HEK293 (cell line): ENCODE measurements at regions not wholly inside any gene's neighbourhood (a gene's known extent, or its start where the extent isn't known, plus 50 kb on each side); places are given as distances from the start of the nearest gene placed in this dataset.

ENCODE experiments used
- CTCF ChIP-seq: fragments of 450-650 bp; formaldehyde crosslinking; IDR thresholded peaks from 2 replicates; pipeline ENCODE4 v1.5.1; 2016; ENCODE audit warnings: missing biosample characterization, missing genetic modification characterization
- KLF16 ChIP-seq: fragments of 450-650 bp; formaldehyde crosslinking; IDR thresholded peaks from 2 replicates; pipeline ENCODE4 v1.5.1; 2017; ENCODE audit warnings: missing biosample characterization, missing genetic modification characterization
- ZNF530 ChIP-seq: fragments of 450-650 bp; formaldehyde crosslinking; IDR thresholded peaks from 2 replicates; pipeline ENCODE4 v1.5.1; 2016; ENCODE audit warnings: low read depth, missing biosample characterization, missing genetic modification characterization
- ZNF629 ChIP-seq: fragments of 450-650 bp; formaldehyde crosslinking; IDR thresholded peaks from 2 replicates; pipeline ENCODE4 v1.5.1; 2017; ENCODE audit warnings: missing biosample characterization, missing genetic modification characterization
- ZNF677 ChIP-seq: fragments of 450-650 bp; IDR thresholded peaks from 2 replicates; pipeline ENCODE4 v1.5.0; 2018; ENCODE audit warnings: missing biosample characterization, mild to moderate bottlenecking, missing genetic modification characterization, moderate library complexity
- TF ChIP-seq, protein P1 (sequence below): fragments of 450-650 bp; formaldehyde crosslinking; IDR thresholded peaks from 2 replicates; pipeline ENCODE4 v1.5.1; 2016; ENCODE audit warnings: missing biosample characterization, missing genetic modification characterization

- TF ChIP-seq ZNF677 (tag by site-specific recombination) (no peak), KLF16 (tag by site-specific recombination) (no peak), CTCF (tag by site-specific recombination) (no peak), ZNF530 (tag by site-specific recombination) (no peak), ZNF629 (no peak)
- TF ChIP-seq, protein P1, sequence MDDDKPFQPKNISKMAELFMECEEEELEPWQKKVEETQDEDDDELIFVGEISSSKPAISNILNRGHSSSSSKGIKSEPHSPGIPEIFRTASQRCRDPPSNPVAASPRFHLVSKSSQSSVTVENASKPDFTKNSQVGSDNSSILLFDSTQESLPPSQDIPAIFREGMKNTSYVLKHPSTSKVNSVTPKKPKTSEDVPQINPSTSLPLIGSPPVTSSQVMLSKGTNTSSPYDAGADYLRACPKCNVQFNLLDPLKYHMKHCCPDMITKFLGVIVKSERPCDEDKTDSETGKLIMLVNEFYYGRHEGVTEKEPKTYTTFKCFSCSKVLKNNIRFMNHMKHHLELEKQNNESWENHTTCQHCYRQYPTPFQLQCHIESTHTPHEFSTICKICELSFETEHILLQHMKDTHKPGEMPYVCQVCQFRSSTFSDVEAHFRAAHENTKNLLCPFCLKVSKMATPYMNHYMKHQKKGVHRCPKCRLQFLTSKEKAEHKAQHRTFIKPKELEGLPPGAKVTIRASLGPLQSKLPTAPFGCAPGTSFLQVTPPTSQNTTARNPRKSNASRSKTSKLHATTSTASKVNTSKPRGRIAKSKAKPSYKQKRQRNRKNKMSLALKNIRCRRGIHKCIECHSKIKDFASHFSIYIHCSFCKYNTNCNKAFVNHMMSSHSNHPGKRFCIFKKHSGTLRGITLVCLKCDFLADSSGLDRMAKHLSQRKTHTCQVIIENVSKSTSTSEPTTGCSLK (tag by site-specific recombination) = no peak
Observed at GRCh38 chr6:47170617-47170947, 128.4 kb upstream of the ADGRF1 start.
